ENCODE measurements at regions not wholly inside any gene's neighbourhood (a gene's known extent, or its start where the extent isn't known, plus 50 kb on each side); places are given as distances from the start of the nearest gene placed in this dataset.

GRCh38 chr3:182699550-182700170 lies 93.6 kb upstream of the ATP11B start:
- Histone ChIP-seq H3K27me3 (replicated peaks; ENCODE audit: insufficient read depth, low read depth, low read length, poor library complexity) (peaks cover 59% of the 10 kb centered on the region), H3K4me3 (ENCODE audit: low read depth, low read length, poor library complexity, severe bottlenecking) (no peak overlapping the region), H3K36me3 (ENCODE audit: insufficient read depth, low read length, poor library complexity, severe bottlenecking) (no peaks in the 10 kb centered on the region), H3K4me1 (ENCODE audit: insufficient read depth, low read length, poor library complexity, severe bottlenecking) (peaks cover 13% of the 10 kb centered on the region), H3K9me3 (ENCODE audit: low read depth, low read length, poor library complexity, severe bottlenecking) (no peaks in the 10 kb centered on the region), H3K27ac (ENCODE audit: low read depth, low read length, poor library complexity, severe bottlenecking) (no peak overlapping the region)
- CTCF ChIA-PET, result no interaction called here
- no TSS peak for BruUV-seq (replicated peaks)
- no peak for TF ChIP-seq EZH2 (IDR thresholded peaks at IDR 0.05; ENCODE audit: borderline replicate concordance, low read depth, low read length, poor library complexity, severe bottlenecking)
- no peak for TF ChIP-seq CTCF (conservative IDR thresholded peaks at IDR 0.05; ENCODE audit: low read depth, low read length)
- POLR2A ChIA-PET (ENCODE audit: low non-redundant PET), result no interaction called here
- no peak for DNase-seq (ENCODE audit: low spot score)
- intact Hi-C loops (cut with micrococcal nuclease; ENCODE audit: unreplicated experiment), result no loop called here

GRCh38 chr3:182702216-182702615 lies 91.1 kb upstream of the ATP11B start:
- Histone ChIP-seq H3K9me3 (ENCODE audit: low read depth, low read length, poor library complexity, severe bottlenecking) (no peaks in the 10 kb centered on the region), H3K36me3 (ENCODE audit: insufficient read depth, low read length, poor library complexity, severe bottlenecking) (no peaks in the 10 kb centered on the region), H3K27me3 (replicated peaks; ENCODE audit: insufficient read depth, low read depth, low read length, poor library complexity) (peaks cover 54% of the 10 kb centered on the region), H3K4me1 (ENCODE audit: insufficient read depth, low read length, poor library complexity, severe bottlenecking) (peaks cover 8% of the 10 kb centered on the region), H3K27ac (ENCODE audit: low read depth, low read length, poor library complexity, severe bottlenecking) (no peak overlapping the region), H3K4me3 (ENCODE audit: low read depth, low read length, poor library complexity, severe bottlenecking) (no peak overlapping the region)
- intact Hi-C loops (cut with micrococcal nuclease; ENCODE audit: unreplicated experiment), result no loop called here
- TF ChIP-seq EZH2 (IDR thresholded peaks at IDR 0.05; ENCODE audit: borderline replicate concordance, low read depth, low read length, poor library complexity, severe bottlenecking), result no peak
- ChIA-PET POLR2A (ENCODE audit: low non-redundant PET) (no interaction called here), CTCF (no interaction called here)
- no TSS peak for BruUV-seq (replicated peaks)
- DNase-seq (ENCODE audit: low spot score), result no peak

- TF ChIP-seq EZH2 (IDR thresholded peaks at IDR 0.05; ENCODE audit: borderline replicate concordance, low read depth, low read length, poor library complexity, severe bottlenecking), result no peak
- no peak for TF ChIP-seq CTCF (conservative IDR thresholded peaks at IDR 0.05; ENCODE audit: low read depth, low read length)
- ChIA-PET CTCF (interaction anchor here (0.6 kb wide), 1 partner anchor 447 kb away, joined by 9 read pairs; no protein-coding TSS in a partner anchor), POLR2A (ENCODE audit: low non-redundant PET) (no interaction called here)
- no peaks in the 10 kb centered on the region for H3K9me3 ChIP-seq (ENCODE audit: low read depth, low read length, poor library complexity, severe bottlenecking)
- H3K27ac ChIP-seq (ENCODE audit: low read depth, low read length, poor library complexity, severe bottlenecking), result no peak overlapping the region
- no peak for DNase-seq (ENCODE audit: low spot score)
- no TSS peak for BruUV-seq (replicated peaks)
- H3K27me3 ChIP-seq (replicated peaks; ENCODE audit: insufficient read depth, low read depth, low read length, poor library complexity), result peaks cover 55% of the 10 kb centered on the region
- H3K4me3 ChIP-seq (ENCODE audit: low read depth, low read length, poor library complexity, severe bottlenecking), result no peak overlapping the region
- intact Hi-C loops (cut with micrococcal nuclease; ENCODE audit: unreplicated experiment), result no loop called here
- H3K4me1 ChIP-seq (ENCODE audit: insufficient read depth, low read length, poor library complexity, severe bottlenecking), result no peaks in the 10 kb centered on the region
- no peaks in the 10 kb centered on the region for H3K36me3 ChIP-seq (ENCODE audit: insufficient read depth, low read length, poor library complexity, severe bottlenecking)
Observed at GRCh38 chr3:182703233-182703632, 90.1 kb upstream of the ATP11B start.

- no peaks in the 10 kb centered on the region for H3K36me3 ChIP-seq (ENCODE audit: insufficient read depth, low read length, poor library complexity, severe bottlenecking)
- no peak overlapping the region for H3K4me3 ChIP-seq (ENCODE audit: low read depth, low read length, poor library complexity, severe bottlenecking)
- peaks cover 44% of the 10 kb centered on the region for H3K27me3 ChIP-seq (replicated peaks; ENCODE audit: insufficient read depth, low read depth, low read length, poor library complexity)
- no peak overlapping the region for H3K27ac ChIP-seq (ENCODE audit: low read depth, low read length, poor library complexity, severe bottlenecking)
- H3K9me3 ChIP-seq (ENCODE audit: low read depth, low read length, poor library complexity, severe bottlenecking), result no peaks in the 10 kb centered on the region
- TF ChIP-seq CTCF (conservative IDR thresholded peaks at IDR 0.05; ENCODE audit: low read depth, low read length) (no peak), EZH2 (IDR thresholded peaks at IDR 0.05; ENCODE audit: borderline replicate concordance, low read depth, low read length, poor library complexity, severe bottlenecking) (no peak)
- intact Hi-C loops (cut with micrococcal nuclease; ENCODE audit: unreplicated experiment), result no loop called here
- POLR2A ChIA-PET (ENCODE audit: low non-redundant PET), result no interaction called here
- no peaks in the 10 kb centered on the region for H3K4me1 ChIP-seq (ENCODE audit: insufficient read depth, low read length, poor library complexity, severe bottlenecking)
- CTCF ChIA-PET, result no interaction called here
- no peak for DNase-seq (ENCODE audit: low spot score)
- BruUV-seq (replicated peaks), result no TSS peak
Observed at GRCh38 chr3:182704926-182705325, 88.4 kb upstream of the ATP11B start.
